OCI-LY7 (cell line): ENCODE measurements at regions not wholly inside any gene's neighbourhood (a gene's known extent, or its start where the extent isn't known, plus 50 kb on each side); places are given as distances from the start of the nearest gene placed in this dataset.

Experiments
- EZH2phosphoT487 ChIP-seq: fragments of 200-600 bp; sonication (generic); IDR thresholded peaks from 2 replicates; pipeline ENCODE4 v1.6.1; 2018; ENCODE audit warnings: low read depth, borderline replicate concordance, mild to moderate bottlenecking, mixed run types, antibody characterized with exemption, low read length, moderate library complexity, mixed read lengths
- TF ChIP-seq, protein P1 (sequence below): fragments of 200-600 bp; sonication (generic); conservative IDR thresholded peaks from 2 replicates; pipeline ENCODE4 v1.5.1; 2014; ENCODE audit warnings: mild to moderate bottlenecking, antibody characterized with exemption, low read length, moderate library complexity, mixed read lengths

DNA sequence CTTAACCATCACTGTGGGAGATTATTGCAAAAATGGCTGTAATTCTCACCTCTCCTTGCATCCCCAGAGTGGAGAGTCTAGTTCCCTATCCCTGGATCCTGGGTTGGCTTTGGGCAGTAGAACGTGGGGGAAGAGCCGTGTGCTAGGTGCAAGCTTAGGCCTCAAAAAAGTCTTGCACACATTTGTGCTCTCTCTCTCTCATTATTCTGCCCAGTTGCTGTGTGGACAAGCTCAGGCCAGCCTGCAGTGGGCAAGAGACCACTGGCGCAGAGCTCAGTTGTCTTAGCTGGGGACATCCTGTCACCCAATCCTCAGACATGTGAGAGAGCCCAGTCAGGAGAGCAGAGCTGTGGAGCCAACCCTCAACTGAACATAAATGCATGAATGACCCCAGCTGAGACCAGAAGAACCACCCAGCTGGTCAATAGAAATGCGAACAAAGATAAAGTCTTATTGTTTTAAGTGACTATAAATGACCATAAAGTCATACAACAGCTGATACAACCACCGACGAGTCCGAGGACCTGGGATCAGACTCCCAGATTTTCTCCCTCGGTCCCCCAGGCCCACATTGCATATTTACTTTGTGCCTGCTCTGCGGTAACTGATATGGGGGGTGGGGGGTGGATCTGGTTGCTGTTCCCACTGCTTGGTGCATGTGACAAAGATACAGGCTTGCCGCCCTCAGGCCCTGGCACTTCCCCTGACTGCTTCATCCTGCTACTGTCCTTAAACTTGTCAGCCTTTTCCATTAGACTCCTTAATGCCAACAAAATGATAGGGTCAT lies 166.4 kb upstream of the MVB12B start:
- TF ChIP-seq, protein P1, sequence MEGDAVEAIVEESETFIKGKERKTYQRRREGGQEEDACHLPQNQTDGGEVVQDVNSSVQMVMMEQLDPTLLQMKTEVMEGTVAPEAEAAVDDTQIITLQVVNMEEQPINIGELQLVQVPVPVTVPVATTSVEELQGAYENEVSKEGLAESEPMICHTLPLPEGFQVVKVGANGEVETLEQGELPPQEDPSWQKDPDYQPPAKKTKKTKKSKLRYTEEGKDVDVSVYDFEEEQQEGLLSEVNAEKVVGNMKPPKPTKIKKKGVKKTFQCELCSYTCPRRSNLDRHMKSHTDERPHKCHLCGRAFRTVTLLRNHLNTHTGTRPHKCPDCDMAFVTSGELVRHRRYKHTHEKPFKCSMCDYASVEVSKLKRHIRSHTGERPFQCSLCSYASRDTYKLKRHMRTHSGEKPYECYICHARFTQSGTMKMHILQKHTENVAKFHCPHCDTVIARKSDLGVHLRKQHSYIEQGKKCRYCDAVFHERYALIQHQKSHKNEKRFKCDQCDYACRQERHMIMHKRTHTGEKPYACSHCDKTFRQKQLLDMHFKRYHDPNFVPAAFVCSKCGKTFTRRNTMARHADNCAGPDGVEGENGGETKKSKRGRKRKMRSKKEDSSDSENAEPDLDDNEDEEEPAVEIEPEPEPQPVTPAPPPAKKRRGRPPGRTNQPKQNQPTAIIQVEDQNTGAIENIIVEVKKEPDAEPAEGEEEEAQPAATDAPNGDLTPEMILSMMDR: no peak
- TF ChIP-seq EZH2phosphoT487: no peak
